Activated B cell treated with CpG ODN at 0.5 μM for 24 hours (primary cell): ENCODE measurements at regions not wholly inside any gene's neighbourhood (a gene's known extent, or its start where the extent isn't known, plus 50 kb on each side); places are given as distances from the start of the nearest gene placed in this dataset.

Experiments used
- ATAC-seq: fragments of 200-7000 bp; cut with Tn5 transposase; one replicate; pipeline ENCODE4 v1.10.0; 2021; ENCODE audit warnings: low read depth, mild to moderate bottlenecking, moderate library complexity
- CTCF ChIA-PET: fragments of 350-600 bp; sonication (Branson Sonifier 250); formaldehyde crosslinking; loops from one replicate; lab custom pipeline; 2021; ENCODE audit warnings: antibody characterized with exemption; lab: Charles Lee
- POLR2A ChIA-PET: fragments of 350-600 bp; sonication (Branson Sonifier 250); formaldehyde crosslinking; loops from one replicate; lab custom pipeline; 2021; ENCODE audit warnings: antibody characterized with exemption; lab: Charles Lee
- DNase-seq: peaks from one replicate; pipeline ENCODE4 v3.0.0; 2022
- H3K27ac Mint-ChIP-seq: one replicate; pipeline ENCODE4 v1.8.0; 2020; ENCODE audit warnings: mixed read lengths
- H3K27me3 Mint-ChIP-seq: one replicate; pipeline ENCODE4 v1.8.0; 2021; ENCODE audit warnings: mixed read lengths
- H3K36me3 Mint-ChIP-seq: one replicate; pipeline ENCODE4 v1.8.0; 2021; ENCODE audit warnings: low read depth, mixed read lengths
- H3K4me1 Mint-ChIP-seq: one replicate; pipeline ENCODE4 v1.8.0; 2021; ENCODE audit warnings: mixed read lengths
- H3K4me3 Mint-ChIP-seq: one replicate; pipeline ENCODE4 v1.8.0; 2020; ENCODE audit warnings: mild to moderate bottlenecking, mixed read lengths
- H3K9me3 Mint-ChIP-seq: one replicate; pipeline ENCODE4 v1.8.0; 2020; ENCODE audit warnings: mixed read lengths
- intact Hi-C: fragments of 100-400 bp; cut with micrococcal nuclease; formaldehyde crosslinking; loops from one replicate; pipeline ENCODE4 v1.15.1; 2024
- TF ChIP-seq, protein P1 (sequence below): fragments of 200-600 bp; IDR thresholded peaks from one replicate; pipeline ENCODE4 v1.8.0; 2022; ENCODE audit warnings: antibody characterized with exemption, mild to moderate bottlenecking

DNA sequence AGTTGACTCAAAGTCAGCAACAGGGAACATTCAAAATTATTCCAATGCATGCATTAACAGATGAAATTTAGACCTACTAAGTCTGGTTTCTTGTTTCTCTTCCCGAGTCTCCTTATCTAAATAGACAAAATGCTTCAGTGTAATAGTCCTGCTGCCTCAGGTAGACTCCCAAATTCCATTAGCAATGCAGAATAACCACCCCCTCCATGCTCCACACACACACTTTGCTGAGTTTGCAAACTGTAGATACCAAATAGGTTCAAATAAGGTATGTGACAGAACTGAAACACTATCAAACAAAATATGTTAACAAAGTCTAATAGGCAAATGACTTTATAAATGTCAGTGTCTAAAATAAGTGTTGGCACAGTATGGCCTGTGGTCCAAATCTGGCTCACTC is 451.1 kb upstream of the SOX5 start:
- Mint-ChIP-seq H3K4me1 (peaks cover 18% of the 10 kb centered on the region), H3K36me3 (peaks cover 3% of the 10 kb centered on the region), H3K27ac (no peak overlapping the region), H3K4me3 (no peak overlapping the region), H3K27me3 (no peaks in the 10 kb centered on the region), H3K9me3 (no peaks in the 10 kb centered on the region)
- no peak for DNase-seq
- ATAC-seq = no peak
- ChIA-PET POLR2A (interaction anchor here (2.3 kb wide), 1 partner anchor 16 kb away, joined by 18 read pairs; no protein-coding TSS in a partner anchor), CTCF (no interaction called here)
- TF ChIP-seq, protein P1, sequence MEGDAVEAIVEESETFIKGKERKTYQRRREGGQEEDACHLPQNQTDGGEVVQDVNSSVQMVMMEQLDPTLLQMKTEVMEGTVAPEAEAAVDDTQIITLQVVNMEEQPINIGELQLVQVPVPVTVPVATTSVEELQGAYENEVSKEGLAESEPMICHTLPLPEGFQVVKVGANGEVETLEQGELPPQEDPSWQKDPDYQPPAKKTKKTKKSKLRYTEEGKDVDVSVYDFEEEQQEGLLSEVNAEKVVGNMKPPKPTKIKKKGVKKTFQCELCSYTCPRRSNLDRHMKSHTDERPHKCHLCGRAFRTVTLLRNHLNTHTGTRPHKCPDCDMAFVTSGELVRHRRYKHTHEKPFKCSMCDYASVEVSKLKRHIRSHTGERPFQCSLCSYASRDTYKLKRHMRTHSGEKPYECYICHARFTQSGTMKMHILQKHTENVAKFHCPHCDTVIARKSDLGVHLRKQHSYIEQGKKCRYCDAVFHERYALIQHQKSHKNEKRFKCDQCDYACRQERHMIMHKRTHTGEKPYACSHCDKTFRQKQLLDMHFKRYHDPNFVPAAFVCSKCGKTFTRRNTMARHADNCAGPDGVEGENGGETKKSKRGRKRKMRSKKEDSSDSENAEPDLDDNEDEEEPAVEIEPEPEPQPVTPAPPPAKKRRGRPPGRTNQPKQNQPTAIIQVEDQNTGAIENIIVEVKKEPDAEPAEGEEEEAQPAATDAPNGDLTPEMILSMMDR = no peak
- intact Hi-C loops = no loop called here

DNA sequence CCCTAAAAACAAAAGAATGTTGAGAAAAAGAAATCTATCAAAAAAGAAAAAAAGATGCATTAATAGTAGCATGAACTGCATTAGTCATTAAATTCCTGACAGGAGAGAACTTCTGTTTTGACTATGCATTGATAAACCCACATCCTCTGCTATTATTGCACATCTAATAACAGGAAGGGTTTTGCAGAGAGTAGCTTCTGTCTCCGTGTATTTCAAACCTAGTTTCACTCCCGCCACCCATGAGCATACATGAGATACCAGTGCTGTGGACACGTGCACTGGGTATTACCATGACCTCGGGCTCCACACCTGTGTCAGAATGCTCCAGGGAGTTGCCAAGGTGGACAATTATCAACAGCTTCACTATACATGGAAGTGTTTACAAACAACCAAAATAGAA is 449.1 kb upstream of the SOX5 start:
- H3K9me3 Mint-ChIP-seq = no peaks in the 10 kb centered on the region
- ATAC-seq (peak; percentile 89), DNase-seq (no peak)
- H3K27ac Mint-ChIP-seq = peak overlapping the region; percentile 57
- peaks cover 18% of the 10 kb centered on the region for H3K4me1 Mint-ChIP-seq
- TF ChIP-seq, protein P1 = no peak
- peak overlapping the region; percentile 68 for H3K4me3 Mint-ChIP-seq
- H3K27me3 Mint-ChIP-seq = no peaks in the 10 kb centered on the region
- no peaks in the 10 kb centered on the region for H3K36me3 Mint-ChIP-seq
- intact Hi-C loops = loop anchor here (2.0 kb wide), 2 partner anchors 16 to 20 kb away; no protein-coding TSS in a partner anchor
- CTCF ChIA-PET = interaction anchor here (1.5 kb wide), 1 partner anchor 12 kb away, joined by 3 read pairs; no protein-coding TSS in a partner anchor
- POLR2A ChIA-PET = interaction anchor here (0.7 to 2.3 kb wide), 4 partner anchors 18 to 307 kb away, joined by 3 to 18 read pairs (median 8); no protein-coding TSS in a partner anchor

DNA sequence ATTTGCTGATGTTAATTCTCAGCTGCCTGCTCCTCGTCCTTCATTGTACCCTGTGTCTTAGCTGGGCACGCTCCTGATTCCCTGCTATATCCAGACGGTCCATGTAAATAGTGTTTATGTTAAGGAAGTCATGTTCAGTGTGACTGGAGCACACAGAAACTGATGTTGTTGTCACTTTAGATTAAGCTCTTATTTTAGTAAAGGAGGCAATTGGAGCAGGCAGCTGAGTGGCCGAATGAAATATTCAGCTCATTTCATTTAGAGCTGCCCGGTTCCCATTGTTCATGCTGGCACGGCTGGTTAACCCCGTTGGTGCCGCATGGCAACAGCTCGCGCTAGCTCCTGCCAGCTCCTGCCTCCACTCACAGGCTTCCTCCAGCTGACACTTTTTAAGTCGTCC is 446.8 kb upstream of the SOX5 start:
- DNase-seq = no peak
- intact Hi-C loops = no loop called here

GRCh38 chr12:24394246-24394645 is 444.8 kb upstream of the SOX5 start:
- no peaks in the 10 kb centered on the region for H3K27me3 Mint-ChIP-seq
- no peak for DNase-seq
- intact Hi-C loops = no loop called here
- peaks cover 11% of the 10 kb centered on the region for H3K9me3 Mint-ChIP-seq
- peaks cover 9% of the 10 kb centered on the region for H3K36me3 Mint-ChIP-seq
- ChIA-PET CTCF (no interaction called here), POLR2A (no interaction called here)
- peaks cover 25% of the 10 kb centered on the region for H3K4me1 Mint-ChIP-seq
- H3K27ac Mint-ChIP-seq = no peak overlapping the region
- ATAC-seq = no peak
- TF ChIP-seq, protein P1 = no peak
- H3K4me3 Mint-ChIP-seq = no peak overlapping the region

More for the DNA sequence above, 446.8 kb upstream of the SOX5 start:
- H3K4me1 Mint-ChIP-seq = peaks cover 23% of the 10 kb centered on the region
- ChIA-PET POLR2A (no interaction called here), CTCF (no interaction called here)
- no peak overlapping the region for H3K4me3 Mint-ChIP-seq
- no peaks in the 10 kb centered on the region for H3K27me3 Mint-ChIP-seq
- ATAC-seq = no peak
- TF ChIP-seq, protein P1 = no peak
- H3K9me3 Mint-ChIP-seq = peaks cover 8% of the 10 kb centered on the region
- no peak overlapping the region for H3K27ac Mint-ChIP-seq
- peaks cover 4% of the 10 kb centered on the region for H3K36me3 Mint-ChIP-seq

- H3K4me3 Mint-ChIP-seq = no peak overlapping the region
- CTCF ChIA-PET = no interaction called here
- H3K4me1 Mint-ChIP-seq = peaks cover 14% of the 10 kb centered on the region
- ATAC-seq (no peak), DNase-seq (no peak)
- TF ChIP-seq, protein P1 = no peak
- intact Hi-C loops = no loop called here
- no peak overlapping the region for H3K27ac Mint-ChIP-seq
- POLR2A ChIA-PET = interaction anchor here (0.6 kb wide), 1 partner anchor 338 kb away, joined by 3 read pairs; no protein-coding TSS in a partner anchor
- peaks cover 12% of the 10 kb centered on the region for H3K9me3 Mint-ChIP-seq
- no peaks in the 10 kb centered on the region for H3K27me3 Mint-ChIP-seq
- H3K36me3 Mint-ChIP-seq = peaks cover 9% of the 10 kb centered on the region
Measured at GRCh38 chr12:24393071-24393470, 443.6 kb upstream of the SOX5 start.
